RWPE1 (cell line): ENCODE measurements at regions not wholly inside any gene's neighbourhood (a gene's known extent, or its start where the extent isn't known, plus 50 kb on each side); places are given as distances from the start of the nearest gene placed in this dataset.
"Not testable (repeated sequence)": the region's sequence is repeated elsewhere in the genome, so short reads cannot be mapped to it uniquely, and the experiment has no call there.

Experiments used
- CTCF ChIA-PET: fragments of 350-600 bp; sonication (Branson Sonifier 250); formaldehyde crosslinking; extraction: SDS; loops from one replicate; lab custom pipeline; 2021; lab: Yijun Ruan, JAX
- POLR2A ChIA-PET: fragments of 400-600 bp; formaldehyde crosslinking; extraction: SDS; loops from one replicate; lab custom pipeline; 2020; ENCODE audit warnings: antibody characterized with exemption; ENCODE audit not compliant: low non-redundant PET; lab: Yijun Ruan, JAX
- DNase-seq: peaks from one replicate; pipeline ENCODE4 v3.0.0; 2012; ENCODE audit warnings: low spot score
- H3K27ac ChIP-seq: fragments of 450-650 bp; 2 replicates; pipeline ENCODE4 v1.5.1; 2017
- TF ChIP-seq, protein P1 (sequence below): fragments of 450-650 bp; conservative IDR thresholded peaks from 2 replicates; pipeline ENCODE4 v1.5.1; 2017; ENCODE audit warnings: low read depth, mild to moderate bottlenecking

DNA sequence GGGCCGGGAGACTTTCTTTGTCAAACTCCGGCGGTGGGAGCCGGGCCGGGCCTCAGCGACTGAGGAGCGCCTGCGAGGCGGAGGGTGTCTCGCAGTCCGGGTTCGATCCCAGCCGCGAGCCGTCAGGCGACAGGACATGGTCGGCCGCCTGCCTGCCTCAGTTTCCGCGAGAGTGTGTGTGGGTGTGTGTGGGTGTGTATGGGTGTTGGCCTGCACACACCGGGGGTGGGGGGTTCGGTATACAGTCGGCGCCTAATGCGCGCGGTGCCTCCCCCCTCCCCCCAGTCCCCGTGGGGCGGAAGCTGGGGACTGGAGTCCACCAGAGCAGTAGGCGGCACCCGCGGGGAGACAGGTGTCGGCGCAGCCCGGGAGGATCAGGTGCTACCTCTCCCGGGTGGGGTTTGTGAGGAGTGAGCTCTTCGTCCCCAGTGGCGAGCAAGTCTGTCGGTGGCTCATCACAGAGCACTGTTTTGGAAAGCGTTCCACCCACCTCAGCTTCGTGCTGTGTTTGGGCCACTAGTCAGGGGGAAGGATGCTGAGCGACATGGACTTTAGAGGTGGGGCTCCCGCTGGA, 246.3 kb downstream of the GOLGA6L6 start:
- TF ChIP-seq, protein P1, sequence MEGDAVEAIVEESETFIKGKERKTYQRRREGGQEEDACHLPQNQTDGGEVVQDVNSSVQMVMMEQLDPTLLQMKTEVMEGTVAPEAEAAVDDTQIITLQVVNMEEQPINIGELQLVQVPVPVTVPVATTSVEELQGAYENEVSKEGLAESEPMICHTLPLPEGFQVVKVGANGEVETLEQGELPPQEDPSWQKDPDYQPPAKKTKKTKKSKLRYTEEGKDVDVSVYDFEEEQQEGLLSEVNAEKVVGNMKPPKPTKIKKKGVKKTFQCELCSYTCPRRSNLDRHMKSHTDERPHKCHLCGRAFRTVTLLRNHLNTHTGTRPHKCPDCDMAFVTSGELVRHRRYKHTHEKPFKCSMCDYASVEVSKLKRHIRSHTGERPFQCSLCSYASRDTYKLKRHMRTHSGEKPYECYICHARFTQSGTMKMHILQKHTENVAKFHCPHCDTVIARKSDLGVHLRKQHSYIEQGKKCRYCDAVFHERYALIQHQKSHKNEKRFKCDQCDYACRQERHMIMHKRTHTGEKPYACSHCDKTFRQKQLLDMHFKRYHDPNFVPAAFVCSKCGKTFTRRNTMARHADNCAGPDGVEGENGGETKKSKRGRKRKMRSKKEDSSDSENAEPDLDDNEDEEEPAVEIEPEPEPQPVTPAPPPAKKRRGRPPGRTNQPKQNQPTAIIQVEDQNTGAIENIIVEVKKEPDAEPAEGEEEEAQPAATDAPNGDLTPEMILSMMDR, result no peak
- CTCF ChIA-PET, result no interaction called here
- POLR2A ChIA-PET, result no interaction called here
- DNase-seq, result no peak
- no peak overlapping the region for H3K27ac ChIP-seq

DNA sequence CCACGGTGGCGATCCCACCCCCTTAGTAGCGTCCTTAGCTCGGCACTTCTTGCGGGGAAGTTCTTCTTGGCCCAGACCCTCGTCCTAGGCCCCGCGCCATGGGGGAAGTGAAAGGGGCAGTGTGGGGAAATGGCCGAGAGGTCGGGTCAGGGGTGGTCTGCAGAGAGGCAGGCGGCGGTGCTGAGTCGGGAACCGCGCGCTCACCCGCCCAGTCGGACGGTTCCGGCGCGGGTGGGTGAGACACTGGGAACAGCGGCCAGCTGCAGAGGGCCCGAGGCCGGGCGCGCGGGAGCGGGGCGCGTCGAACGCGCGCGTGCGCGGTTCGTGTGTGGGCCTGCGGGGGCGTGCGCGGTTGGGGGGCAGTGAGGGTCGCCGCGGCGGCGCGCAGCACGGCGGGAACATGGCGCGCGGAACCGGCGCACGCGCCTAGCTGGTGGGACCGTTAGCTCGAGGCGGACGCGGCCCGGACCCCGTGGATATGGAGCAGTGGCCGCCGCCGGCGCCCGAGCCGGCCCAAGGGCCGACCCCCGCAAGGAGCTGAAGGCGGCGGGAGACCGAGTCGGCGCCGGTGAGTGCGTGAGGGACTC, 246.9 kb downstream of the GOLGA6L6 start:
- TF ChIP-seq, protein P1, result no peak
- H3K27ac ChIP-seq, result no peak overlapping the region
- ChIA-PET POLR2A (no interaction called here), CTCF (no interaction called here)
- DNase-seq, result no peak

DNA sequence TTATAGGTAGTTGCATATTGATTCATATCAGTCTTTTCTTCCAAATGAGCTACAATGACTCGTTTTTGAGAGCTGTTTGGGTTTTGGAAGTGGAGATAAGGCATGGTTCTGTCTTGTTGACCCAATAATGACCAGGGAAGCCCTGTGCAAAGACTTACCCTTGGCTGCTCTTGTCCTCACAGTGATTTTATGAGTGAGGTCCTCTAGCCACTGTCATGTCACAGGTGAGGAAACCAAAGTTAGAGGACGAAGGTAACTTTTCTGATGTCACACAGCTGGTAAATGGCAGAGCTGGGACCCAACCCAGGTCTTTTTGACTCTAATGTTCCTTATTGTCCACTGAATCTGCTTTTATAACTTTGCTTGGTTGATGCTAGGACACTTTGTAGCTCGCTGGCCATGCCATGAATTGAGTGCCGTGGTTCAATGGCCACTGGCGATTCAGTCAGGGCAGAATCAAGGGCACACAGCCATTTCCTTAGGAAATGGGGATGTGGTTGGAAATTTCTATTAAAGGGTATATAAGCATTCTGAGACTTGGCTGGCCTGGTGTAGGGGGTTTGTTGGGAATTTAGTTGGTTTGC, 249.1 kb downstream of the GOLGA6L6 start:
- CTCF ChIA-PET, H3K27ac ChIP-seq, DNase-seq, POLR2A ChIA-PET: not testable (repeated sequence)

DNA sequence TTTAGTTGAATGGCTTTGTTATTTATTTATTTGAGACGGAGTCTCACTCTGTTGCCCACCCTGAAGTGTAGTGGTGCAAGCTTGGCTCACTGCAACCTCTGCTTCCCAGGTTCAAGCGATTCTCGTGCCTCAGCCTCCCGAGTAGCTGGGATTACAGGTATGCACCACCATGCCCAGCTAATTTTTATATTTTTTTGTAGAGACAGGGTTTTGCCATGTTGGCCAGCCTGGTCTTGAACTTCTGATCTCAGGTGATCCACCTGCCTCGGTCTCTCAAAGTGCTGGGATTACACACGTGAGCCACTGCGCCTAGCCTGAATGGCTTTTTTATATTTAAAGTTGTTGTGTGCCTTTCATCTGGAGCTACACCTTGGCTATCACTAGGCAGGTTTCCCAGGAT, 250.0 kb downstream of the GOLGA6L6 start:
- POLR2A ChIA-PET, H3K27ac ChIP-seq, DNase-seq, CTCF ChIA-PET: not testable (repeated sequence)

DNA sequence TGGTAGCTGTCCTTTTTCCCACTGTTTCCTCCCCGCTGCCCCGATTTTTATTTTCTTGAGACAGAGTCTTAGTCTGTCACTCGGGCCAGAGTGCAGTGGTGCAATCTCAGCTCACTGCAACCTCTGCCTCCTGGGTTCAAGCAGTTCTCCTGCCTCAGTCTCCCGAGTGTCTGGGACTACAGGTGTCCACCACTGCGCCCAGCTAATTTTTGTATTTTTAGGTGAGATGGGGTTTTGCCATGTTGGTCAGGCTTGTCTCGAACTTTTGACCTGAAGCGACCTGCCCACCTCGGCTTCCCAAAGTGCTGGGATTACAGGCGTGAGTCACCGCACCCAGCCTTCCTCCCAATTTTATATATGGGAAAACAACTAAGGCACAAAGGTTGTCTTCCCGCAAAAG, 251.0 kb downstream of the GOLGA6L6 start:
- DNase-seq, POLR2A ChIA-PET, H3K27ac ChIP-seq, CTCF ChIA-PET: not testable (repeated sequence)

DNA sequence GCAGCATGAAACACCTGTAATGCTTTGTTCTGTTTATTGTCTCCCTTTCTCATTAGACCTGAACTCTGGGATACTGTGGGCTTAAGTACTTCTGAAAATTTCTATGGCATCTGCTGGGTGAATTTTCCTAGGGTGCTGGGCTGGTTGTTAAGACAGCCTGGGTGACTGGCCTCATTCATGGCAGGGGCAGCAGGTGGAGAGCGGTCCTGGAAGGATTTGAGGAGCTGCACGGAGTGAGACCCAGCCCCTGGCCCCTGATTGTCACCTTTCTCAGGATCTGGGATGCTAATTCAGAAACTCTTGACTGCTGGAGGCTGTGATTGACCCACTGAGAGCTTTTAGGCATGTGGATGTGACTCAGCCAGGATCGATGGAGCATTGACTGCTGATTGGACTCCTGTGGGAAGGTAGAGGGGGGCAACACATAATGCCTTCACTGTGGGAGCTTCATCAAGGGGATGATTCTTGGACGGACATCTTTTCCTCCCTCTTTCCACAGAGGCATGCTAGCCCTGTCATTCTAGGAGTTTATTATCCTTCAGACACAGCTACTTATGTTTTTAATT, 252.0 kb downstream of the GOLGA6L6 start:
- DNase-seq, POLR2A ChIA-PET, CTCF ChIA-PET, H3K27ac ChIP-seq: not testable (repeated sequence)

DNA sequence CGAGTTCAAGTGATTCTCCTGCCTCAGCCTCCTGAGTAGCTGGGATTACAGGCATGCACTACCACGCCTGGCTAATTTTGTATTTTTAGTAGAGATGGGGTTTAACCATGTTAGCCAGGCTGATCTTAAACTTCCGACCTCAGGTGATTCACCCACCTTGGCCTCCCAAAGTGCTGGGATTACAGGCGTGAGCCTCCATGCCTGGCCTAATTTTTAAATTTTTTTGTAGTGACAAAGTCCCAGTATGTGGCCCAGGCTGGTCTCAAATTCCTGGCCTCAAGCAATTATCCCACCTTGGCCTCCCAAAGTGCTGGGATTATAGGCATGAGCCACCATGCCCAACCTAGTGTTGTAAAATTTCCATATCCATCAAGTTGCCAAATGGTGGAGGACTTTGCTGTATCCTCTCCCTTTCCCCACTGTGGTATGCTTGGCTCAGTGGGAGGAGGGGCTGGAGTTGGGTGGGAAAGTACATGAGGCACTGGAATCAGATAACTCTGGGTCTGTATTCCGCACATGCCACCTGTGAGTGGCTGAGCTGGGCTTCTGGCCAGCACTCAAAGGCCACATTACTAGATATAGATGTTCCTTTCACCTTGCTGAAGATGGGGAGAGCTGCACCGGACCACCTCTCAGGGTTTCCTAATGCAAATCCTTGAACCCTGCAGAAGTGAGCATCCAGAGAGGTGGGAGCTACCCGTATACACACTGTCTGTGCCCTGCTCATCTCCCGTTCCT, 252.6 kb downstream of the GOLGA6L6 start:
- POLR2A ChIA-PET, H3K27ac ChIP-seq, CTCF ChIA-PET, DNase-seq: not testable (repeated sequence)

DNA sequence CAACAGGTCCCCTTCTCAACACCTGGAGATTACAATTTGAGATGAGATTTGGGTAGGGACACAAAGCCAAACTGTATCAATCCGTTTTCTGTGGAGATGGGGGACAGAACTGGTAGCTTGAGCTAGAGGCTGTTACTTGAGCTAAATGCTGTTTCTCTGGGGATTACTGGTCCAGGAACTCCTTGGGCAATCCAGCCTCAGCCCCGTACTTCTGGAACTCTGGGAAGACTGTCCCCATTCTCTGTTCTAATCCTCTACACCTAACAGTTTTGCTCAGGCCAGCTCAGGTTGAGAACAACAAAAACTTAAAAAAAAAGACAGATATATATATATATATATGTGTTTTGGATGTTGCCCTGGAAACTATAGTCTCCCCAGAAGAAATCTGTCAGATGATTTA, 255.0 kb downstream of the GOLGA6L6 start:
- POLR2A ChIA-PET, H3K27ac ChIP-seq, DNase-seq, CTCF ChIA-PET: not testable (repeated sequence)

DNA sequence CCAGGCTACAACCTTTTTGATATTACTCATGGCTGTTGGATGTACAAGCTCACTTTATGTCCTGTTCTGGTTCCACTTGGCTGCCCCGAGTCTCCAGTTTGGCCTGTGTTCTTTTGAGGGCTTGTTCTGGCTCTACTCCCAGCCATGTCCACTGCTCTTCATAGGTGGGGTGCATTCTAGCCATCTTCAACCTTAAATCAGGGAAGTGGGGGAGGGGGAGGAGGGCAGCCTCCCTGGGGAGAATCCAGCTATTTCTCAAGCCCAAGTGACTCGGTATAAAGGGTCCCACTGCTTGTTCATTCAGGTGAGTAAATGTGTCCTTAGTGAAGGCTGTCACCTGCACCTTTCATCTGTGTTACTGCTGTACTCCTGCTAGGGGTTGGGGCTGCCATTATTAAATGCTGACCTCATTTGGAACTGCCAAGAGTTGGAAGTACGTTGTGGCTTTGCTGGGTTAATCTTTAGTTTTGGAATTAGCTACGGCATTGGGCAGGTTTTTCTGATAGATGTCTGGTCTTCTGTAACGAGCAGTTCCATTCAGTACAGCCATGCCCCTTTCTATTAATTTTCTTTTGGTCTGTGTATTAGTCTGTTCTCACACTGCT, 255.8 kb downstream of the GOLGA6L6 start:
- H3K27ac ChIP-seq, POLR2A ChIA-PET, DNase-seq, CTCF ChIA-PET: not testable (repeated sequence)

DNA sequence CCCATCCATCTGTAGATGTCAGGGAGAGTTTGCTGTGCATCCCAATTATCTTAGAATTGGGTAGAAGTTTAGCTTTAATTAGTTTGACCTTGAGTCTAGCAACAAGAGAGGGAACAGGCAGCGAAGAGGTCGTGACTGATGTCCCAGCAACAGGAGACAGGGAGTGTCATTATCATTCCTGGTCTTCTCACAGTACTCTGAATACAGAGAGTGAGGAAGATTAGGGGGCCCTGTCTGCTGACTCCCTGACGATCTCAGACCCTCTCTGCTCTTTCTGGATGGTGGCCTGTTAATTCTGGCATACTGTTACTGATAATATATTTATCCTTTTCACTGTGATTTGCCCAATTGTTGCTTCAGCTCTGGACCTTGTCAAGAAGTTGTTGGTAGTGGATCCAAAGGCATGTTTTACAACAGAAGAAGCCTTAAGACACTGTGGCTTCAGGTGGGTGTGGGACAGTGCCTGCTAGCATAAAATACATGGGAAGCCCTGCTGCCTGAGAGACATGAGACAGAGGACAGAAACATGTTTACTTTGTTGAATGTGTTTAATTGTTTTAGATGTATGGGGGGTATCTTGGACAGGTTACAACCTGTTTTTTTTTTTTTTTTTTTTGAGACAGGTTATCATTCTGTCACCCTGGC, 256.6 kb downstream of the GOLGA6L6 start:
- CTCF ChIA-PET, H3K27ac ChIP-seq, POLR2A ChIA-PET: not testable (repeated sequence)

DNA sequence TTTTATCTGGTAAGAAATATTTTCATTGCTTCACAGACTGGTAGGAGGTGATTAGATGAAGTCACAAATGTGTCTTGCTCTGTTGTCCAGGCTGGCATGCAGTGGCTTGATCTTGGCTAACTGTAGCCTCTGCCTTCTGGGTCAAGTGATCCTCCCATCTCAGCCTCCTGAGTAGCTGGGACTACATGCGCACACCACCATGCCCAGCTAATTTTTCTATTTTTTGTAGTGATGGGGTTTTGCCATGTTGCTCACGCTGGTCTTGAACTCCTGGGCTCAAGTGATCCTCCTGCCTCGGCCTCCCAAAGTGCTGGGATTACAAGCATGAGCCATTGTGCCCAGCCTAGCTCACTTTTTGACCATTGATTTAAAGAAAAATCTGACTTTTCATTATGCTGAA, 257.9 kb downstream of the GOLGA6L6 start:
- DNase-seq, CTCF ChIA-PET, POLR2A ChIA-PET, H3K27ac ChIP-seq: not testable (repeated sequence)

More for the DNA sequence above, 256.6 kb downstream of the GOLGA6L6 start:
- not testable (repeated sequence) for DNase-seq

DNA sequence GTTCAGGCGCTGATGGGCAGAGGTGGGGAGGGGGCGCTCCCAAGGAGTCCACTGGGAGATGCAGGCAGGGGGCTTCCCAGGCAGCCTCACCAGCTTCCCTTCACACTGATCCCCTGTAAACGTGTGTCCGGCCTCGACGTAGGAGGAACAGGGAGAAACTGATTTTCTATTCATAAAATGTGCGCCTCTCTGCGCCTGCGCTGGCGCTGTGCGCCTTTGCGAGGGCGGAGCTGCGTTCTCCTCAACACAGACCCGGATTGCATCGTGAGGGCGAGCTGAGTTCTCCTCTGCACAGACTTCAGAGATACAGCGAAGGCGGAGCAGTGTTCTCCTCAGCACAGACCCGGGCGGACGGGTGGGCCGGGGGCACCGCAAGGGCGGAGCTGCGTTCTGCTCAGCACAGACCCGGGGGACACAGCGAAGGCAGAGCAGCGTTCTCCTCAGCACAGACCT, 259.1 kb downstream of the GOLGA6L6 start:
- POLR2A ChIA-PET, DNase-seq, H3K27ac ChIP-seq: not testable (repeated sequence)
- CTCF ChIA-PET, result interaction anchor here (0.7 kb wide), 1 partner anchor 10 kb away, joined by 3 read pairs; no protein-coding TSS in a partner anchor

DNA sequence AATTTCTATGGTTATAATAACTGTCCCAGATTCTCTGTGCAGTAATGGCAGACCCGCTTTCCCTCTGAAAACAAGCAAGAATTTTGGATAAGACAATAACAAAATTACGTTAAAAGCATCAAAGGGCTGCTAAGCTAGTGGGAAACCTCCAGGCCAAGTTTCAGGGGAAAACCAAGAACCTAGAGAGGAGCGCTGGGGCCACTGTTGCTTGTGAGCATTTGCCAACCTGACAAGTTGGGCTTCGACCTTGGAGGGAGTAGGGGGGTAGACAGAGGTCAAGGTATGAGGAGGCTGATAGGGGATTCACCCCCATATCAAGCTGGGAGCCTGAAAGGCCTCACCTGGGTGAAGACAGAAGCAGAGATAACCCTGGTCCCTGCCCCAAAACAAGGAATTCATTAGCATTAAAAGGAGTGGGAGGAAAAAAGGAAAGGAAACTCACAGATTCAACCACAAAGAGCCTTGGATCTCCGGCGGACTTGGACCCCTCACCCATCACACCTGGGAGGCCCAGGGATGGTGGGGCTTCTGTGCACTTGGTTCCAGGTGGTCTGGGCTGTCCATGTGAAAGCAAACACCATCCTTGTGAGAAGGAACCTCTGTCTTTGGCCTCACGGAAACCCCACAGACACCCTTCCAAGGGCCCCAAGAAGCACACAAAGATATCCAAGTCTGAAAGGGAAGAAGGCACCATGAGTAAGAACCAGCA, 259.9 kb downstream of the GOLGA6L6 start:
- POLR2A ChIA-PET, DNase-seq, H3K27ac ChIP-seq: not testable (repeated sequence)
- CTCF ChIA-PET, result interaction anchor here (0.7 kb wide), 1 partner anchor 9 kb away, joined by 3 read pairs; no protein-coding TSS in a partner anchor
